OCI-LY3 (cell line): ENCODE measurements at regions not wholly inside any gene's neighbourhood (a gene's known extent, or its start where the extent isn't known, plus 50 kb on each side); places are given as distances from the start of the nearest gene placed in this dataset.

ENCODE experiments used
- EZH2phosphoT487 ChIP-seq: fragments of 200-600 bp; shearing (Covaris generic); IDR thresholded peaks from 2 replicates; pipeline ENCODE4 v1.6.1; 2018; ENCODE audit warnings: antibody characterized with exemption, mixed run types, low read depth
- TF ChIP-seq, protein P1 (sequence below): fragments of 200-600, 300-600 bp; sonication (generic); IDR thresholded peaks from 2 replicates; pipeline ENCODE4 v1.5.1; 2014; ENCODE audit warnings: antibody characterized with exemption, low read length, low read depth

DNA sequence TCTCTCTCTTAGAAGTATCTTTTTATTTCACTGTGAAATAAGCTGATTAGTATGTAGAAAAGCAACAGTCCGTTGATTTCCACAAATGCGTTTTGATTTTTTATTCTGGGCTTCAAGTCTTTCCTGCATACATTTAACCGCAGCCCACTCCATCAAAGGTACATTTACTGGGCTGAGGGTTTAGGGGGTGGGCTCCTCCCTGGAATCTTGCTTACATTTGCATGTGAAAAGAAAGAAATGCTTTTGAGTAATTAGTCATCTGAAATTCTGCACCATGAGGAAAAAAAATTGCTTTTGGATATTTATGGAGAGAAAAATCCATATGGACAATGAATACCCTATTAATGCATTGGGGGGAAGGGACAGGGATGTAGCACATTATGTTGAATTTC is 178.3 kb upstream of the MCHR2 start:
- TF ChIP-seq, protein P1, sequence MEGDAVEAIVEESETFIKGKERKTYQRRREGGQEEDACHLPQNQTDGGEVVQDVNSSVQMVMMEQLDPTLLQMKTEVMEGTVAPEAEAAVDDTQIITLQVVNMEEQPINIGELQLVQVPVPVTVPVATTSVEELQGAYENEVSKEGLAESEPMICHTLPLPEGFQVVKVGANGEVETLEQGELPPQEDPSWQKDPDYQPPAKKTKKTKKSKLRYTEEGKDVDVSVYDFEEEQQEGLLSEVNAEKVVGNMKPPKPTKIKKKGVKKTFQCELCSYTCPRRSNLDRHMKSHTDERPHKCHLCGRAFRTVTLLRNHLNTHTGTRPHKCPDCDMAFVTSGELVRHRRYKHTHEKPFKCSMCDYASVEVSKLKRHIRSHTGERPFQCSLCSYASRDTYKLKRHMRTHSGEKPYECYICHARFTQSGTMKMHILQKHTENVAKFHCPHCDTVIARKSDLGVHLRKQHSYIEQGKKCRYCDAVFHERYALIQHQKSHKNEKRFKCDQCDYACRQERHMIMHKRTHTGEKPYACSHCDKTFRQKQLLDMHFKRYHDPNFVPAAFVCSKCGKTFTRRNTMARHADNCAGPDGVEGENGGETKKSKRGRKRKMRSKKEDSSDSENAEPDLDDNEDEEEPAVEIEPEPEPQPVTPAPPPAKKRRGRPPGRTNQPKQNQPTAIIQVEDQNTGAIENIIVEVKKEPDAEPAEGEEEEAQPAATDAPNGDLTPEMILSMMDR: no peak
- TF ChIP-seq EZH2phosphoT487: no peak
